Transverse colon (tissue), 3 donors: ENCODE measurements at regions not wholly inside any gene's neighbourhood (a gene's known extent, or its start where the extent isn't known, plus 50 kb on each side); places are given as distances from the start of the nearest gene placed in this dataset.

Experiments
- POLR2A ChIP-seq: fragments of 450-650 bp; IDR thresholded peaks from one replicate; pipeline ENCODE4 v1.6.1; 2016; ENCODE audit warnings: antibody characterized with exemption, mild to moderate bottlenecking, moderate library complexity
- POLR2AphosphoS5 ChIP-seq, 3 donors: sonication (generic); formaldehyde crosslinking; IDR thresholded peaks; one replicate each; pipeline ENCODE4 v1.6.1; 2016; ENCODE audit warnings: antibody characterized with exemption in 3 of 3

DNA sequence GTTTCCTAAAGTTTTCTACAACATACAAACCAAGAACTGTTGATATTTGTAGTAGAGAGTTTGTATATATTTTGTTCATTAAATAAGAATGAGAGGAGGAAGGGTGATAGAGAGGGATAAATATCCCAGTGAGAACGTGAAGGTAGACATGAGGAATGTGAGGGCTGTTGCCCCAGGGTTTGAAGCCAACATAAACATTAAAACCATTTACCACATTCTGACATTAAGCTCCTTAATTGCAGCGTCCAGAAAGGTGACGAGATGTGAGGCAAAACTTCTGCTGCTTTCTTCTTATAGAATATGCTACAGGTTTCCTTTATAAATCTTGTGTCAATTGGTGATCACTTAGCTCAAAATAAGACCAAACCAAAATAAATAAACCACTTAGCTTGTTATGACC, 267.8 kb upstream of the CNTN4 start:
- TF ChIP-seq POLR2A (no peak), POLR2AphosphoS5 (IDR thresholded peaks at IDR 0.05) (no peak)
